HG03378 (cell line): ENCODE measurements at regions not wholly inside any gene's neighbourhood (a gene's known extent, or its start where the extent isn't known, plus 50 kb on each side); places are given as distances from the start of the nearest gene placed in this dataset.

ENCODE experiments used
- ATAC-seq: cut with Tn5 transposase; IDR thresholded peaks from one replicate; pipeline ENCODE4 v1.9.1; 2021; ENCODE audit warnings: mild to moderate bottlenecking, moderate library complexity; ENCODE audit not compliant: unreplicated experiment

GRCh38 chr2:144248350-144249034, 271.4 kb downstream of the ZEB2 start:
- ATAC-seq: peak; percentile 35

GRCh38 chr2:144244938-144245337, 275.0 kb downstream of the ZEB2 start:
- ATAC-seq: no peak

- ATAC-seq: no peak
These were observed 277.6 kb downstream of the ZEB2 start for GRCh38 chr2:144242311-144242710.

GRCh38 chr2:144241801-144242200, 278.1 kb downstream of the ZEB2 start:
- ATAC-seq: no peak

- peak; percentile 88 for ATAC-seq
These were observed 279.1 kb downstream of the ZEB2 start for GRCh38 chr2:144240656-144241339.

GRCh38 chr2:144239726-144240125, 280.2 kb downstream of the ZEB2 start:
- ATAC-seq: no peak

GRCh38 chr2:144239306-144239705, 280.6 kb downstream of the ZEB2 start:
- no peak for ATAC-seq

- ATAC-seq: no peak
These were observed 281.9 kb downstream of the ZEB2 start for GRCh38 chr2:144237830-144238627.

GRCh38 chr2:144237108-144237507, 282.8 kb downstream of the ZEB2 start:
- ATAC-seq: no peak

GRCh38 chr2:144235050-144235449, 284.9 kb downstream of the ZEB2 start:
- ATAC-seq: no peak

- ATAC-seq: no peak
These were observed 285.4 kb downstream of the ZEB2 start for GRCh38 chr2:144234542-144234871.

GRCh38 chr2:144233733-144234541, 286.0 kb downstream of the ZEB2 start:
- no peak for ATAC-seq

GRCh38 chr2:144233317-144233716, 286.6 kb downstream of the ZEB2 start:
- ATAC-seq: no peak

- no peak for ATAC-seq
These were observed 289.4 kb downstream of the ZEB2 start for GRCh38 chr2:144230448-144231085.

GRCh38 chr2:144230033-144230432, 289.9 kb downstream of the ZEB2 start:
- no peak for ATAC-seq

- ATAC-seq: no peak
These were observed 290.6 kb downstream of the ZEB2 start for GRCh38 chr2:144229296-144229695.

- no peak for ATAC-seq
These were observed 292.4 kb downstream of the ZEB2 start for GRCh38 chr2:144227427-144228105.

GRCh38 chr2:144225076-144225475, 294.8 kb downstream of the ZEB2 start:
- ATAC-seq: no peak

GRCh38 chr2:144224472-144224871, 295.4 kb downstream of the ZEB2 start:
- no peak for ATAC-seq

GRCh38 chr2:144219979-144220378, 299.9 kb downstream of the ZEB2 start:
- no peak for ATAC-seq
